HG03097 (cell line): ENCODE measurements at regions not wholly inside any gene's neighbourhood (a gene's known extent, or its start where the extent isn't known, plus 50 kb on each side); places are given as distances from the start of the nearest gene placed in this dataset.
"Not testable (repeated sequence)": the region's sequence is repeated elsewhere in the genome, so short reads cannot be mapped to it uniquely, and the experiment has no call there.

Experiments
- ATAC-seq: cut with Tn5 transposase; IDR thresholded peaks from one replicate; pipeline ENCODE4 v1.9.1; 2021; ENCODE audit not compliant: unreplicated experiment, low FRiP score

DNA sequence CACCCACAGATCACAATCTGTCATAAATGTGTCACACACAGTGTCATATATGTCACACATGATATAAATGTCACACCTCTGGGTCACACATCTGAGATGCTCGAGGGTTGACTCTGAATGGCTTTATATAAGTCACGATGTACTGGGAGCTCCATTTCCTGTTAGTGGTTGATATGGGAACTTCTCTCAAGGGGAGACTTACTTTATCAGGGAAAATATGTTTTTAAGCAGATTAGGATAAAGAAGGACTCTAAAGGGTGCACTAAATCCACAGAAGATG, 83.9 kb upstream of the MEF2A start:
- no peak for ATAC-seq

DNA sequence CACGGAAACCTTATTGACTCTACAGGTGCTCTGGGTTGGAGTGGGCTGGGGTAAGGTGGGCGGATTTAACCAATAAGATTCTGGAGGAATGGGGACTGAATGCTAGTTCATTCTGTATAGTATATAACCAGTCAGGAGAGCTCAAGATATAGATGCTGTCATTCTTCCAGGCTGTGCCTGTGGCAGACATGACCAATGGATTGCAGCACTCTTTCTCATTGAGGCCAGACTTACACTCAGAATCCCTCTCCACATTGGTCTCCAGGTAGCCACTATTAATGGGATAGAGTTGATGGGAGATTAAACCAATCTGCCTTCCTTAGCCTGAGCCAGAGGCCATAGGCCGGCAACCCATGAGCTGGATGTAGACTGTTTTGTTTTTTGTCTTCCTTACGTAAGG, 82.8 kb upstream of the MEF2A start:
- no peak for ATAC-seq

DNA sequence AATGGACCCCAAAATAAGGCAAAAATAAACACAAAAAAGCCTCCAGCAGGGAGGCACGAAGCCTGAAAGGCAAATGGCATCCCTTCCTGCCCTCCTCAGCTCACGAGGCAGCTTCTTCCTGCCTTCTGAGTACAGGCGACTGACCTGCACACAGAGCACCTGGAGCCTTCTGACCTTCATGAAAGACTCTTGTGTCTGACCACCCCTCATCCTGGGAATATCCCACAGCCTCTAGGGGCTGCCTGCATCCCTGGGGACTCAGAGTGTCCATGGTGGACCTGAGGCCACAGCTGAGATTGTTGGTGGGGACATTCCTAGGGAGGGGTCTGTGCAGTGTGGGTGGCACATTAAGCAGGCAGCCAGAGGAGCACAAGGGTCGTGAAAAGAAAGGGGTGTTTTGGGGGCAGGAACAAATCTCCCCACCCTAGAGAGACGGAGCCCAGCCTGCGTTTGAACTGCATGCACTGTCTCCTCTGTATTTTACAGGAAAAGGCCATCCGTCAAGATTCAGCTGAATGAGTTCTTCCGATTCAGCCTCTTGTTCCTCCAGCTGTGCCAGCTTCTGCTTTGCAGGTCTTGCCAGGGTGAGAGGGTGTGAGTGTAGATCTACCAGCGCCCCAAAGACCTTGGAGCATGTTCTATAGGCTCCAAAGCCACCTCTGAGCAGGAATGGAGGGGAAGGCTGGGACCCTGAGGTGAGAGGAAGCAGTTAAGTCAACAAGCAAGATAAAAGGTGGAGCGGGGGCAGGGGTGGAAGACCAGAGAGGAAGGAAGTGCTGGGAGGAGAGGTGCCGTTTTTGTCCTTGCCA, 80.4 kb upstream of the MEF2A start:
- ATAC-seq: no peak

DNA sequence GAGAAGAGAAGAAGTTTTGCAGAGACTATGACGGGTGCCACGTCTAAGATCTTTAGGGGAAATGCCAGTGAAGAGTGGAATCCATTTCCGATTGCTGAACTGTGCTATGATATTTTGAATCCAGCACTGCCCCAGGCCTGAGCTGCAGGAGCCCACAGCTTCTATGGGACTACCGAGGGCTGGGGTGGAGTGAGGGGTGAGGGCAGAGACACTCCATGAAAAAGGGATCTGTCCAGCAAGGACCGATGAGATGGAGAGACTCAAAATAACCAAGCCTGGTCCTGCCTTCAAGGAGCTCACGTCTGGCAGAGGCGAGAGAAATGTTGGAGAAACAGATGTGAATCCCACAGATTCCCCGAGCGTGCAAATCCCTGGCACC, 79.8 kb upstream of the MEF2A start:
- no peak for ATAC-seq

DNA sequence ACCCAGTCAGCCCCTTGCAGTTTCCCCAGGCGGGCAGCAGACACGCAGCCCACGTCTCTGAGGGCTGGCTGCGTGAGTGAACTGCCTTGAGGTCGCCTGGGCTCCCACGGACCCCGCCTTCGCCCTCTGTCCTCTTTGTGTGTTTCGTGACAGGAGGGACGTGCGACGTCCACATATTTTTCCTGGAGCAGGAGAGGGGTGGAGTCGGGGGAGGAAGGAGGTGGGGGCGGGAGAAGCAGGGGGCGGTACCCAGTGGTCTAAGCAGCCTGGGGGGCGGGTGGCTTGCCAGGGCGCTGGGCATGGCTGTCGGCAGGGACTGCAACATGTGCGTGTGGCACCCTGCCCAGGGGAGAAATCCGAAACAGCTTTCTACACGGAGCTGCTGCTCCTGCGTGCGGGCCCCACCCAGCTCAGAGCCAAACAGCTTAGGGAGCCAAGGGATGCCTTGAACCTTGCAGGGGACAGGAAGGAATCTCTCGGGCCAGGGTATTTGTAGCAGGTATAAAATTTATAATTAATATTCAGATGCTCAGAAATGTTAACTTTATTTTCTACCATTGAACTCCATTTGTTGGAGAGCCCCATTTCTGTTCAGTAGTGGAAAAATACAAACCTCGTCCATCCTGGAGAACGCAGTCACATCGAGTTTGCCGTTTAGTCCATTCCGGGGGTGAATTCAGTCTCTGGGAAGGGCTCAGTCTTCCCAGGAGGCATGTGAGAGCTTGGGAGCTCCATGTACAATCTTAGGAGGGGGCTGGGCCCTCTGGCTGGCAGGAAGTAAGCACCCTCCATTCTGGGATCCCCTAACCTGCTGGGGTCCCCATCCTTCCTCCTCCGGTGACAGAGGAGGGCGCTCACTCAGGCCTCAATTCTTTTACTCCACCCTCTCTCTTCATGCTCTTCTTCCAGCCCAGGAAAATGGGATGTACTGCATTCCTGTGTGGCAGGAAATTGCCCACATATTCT, 79.1 kb upstream of the MEF2A start:
- no peak for ATAC-seq

DNA sequence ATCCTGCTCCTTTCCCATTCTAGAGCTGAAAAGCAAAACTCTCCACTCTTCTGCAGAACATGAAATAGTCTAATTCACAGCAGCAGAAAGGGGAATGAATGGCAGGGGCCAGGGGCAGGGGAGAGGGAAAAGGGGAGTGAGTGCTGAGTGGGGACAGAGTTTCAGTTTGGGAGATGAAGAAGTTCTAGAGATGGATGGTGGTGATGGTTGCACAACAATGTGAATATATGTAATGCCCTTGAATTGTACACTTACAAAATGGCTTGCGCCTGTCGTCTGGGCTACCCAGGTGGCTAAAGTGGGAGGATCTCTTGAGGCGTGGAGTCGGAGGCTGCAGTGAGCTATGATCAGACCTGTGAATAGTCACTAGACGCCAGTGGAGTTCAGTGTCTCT, 78.5 kb upstream of the MEF2A start:
- ATAC-seq: no peak

DNA sequence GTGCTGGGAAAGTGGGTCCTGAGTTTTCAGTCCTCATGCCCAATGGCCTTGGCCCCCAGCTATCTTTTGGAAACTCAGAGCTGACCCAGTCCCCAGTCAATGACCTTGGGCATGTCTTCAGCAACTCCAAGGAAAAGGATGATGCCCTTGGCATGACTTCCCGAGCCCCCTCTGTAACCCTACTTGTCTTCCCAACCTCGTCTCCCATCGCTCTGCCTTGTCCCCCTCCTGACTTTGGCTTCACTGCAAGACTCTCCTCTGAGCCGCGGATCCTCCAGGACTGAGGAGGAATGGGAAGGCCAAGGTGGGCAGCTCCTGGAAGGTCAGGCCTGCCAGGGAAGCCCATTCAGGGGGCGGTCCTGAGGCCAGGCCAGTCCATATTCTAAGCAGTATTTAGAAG, 73.5 kb upstream of the MEF2A start:
- ATAC-seq: no peak

DNA sequence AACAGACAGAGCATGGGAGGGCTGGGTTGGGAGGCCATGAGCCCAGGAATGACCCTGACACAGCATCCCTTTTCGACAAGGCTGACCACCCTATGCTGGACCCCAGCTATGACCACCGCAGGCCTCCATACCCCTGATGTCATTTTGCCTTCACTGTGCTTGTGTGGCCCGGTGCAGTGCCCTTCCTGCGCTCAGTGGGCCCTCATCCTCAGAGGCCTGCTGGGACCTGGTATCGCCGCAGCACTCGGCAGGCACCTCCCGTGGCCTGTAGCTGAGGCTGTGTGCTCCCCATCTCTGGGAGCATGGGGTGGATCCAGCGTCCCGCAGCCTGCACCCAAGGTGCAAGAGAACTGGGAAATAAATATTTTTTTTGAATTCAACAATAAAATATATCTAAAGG, 73.1 kb upstream of the MEF2A start:
- ATAC-seq: no peak

DNA sequence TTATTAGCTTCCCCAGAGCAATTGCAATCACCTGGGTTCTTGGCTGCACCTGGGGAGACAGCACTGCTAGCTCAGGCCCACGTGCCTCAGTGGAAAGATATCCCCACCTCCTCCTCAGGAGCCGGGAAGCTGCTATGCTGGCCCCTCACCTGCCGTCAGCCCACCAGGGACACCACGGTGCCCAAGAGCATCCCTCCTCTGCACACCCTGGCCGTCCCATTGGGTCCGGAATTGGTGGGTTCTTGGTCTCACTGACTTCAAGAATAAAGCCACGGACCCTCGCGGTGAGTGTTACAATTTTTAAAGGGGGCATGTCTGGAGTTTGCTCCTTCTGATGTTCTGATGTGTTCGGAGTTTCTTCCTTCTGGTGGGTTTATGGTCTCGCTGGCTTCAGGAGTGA, 72.3 kb upstream of the MEF2A start:
- no peak for ATAC-seq

DNA sequence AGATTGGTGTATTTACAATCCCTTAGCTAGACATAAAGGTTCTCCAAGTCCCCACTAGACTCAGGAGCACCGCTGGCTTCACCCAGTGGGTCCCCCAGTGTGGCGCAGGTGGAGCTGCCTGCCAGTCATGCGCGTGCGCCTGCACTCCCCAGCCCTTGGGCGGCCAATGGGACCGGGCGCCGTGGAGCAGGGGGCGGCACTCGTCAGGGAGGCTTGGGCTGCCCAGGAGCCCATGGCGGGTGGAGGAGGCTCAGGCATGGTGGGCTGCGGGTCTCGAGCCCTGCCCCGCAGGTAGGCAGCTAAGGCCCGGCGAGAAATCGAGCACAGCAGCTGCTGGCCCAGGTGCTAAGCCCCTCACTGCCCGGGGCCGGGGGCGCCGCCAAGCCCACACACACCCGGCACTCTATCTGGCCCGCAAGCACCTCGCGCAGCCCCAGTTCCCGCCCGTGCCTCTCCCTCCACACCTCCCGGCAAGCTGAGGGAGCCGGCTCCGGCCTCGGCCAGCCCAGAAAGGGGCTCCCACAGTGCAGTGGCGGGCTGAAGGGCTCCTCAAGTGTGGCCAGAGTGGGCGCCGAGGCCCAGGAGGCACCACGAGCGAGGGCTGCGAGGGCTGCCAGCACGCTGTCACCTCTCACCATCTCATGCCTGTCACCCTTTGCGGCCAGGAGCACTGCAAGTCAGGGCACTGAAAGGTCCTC, 71.1 kb upstream of the MEF2A start:
- not testable (repeated sequence) for ATAC-seq

DNA sequence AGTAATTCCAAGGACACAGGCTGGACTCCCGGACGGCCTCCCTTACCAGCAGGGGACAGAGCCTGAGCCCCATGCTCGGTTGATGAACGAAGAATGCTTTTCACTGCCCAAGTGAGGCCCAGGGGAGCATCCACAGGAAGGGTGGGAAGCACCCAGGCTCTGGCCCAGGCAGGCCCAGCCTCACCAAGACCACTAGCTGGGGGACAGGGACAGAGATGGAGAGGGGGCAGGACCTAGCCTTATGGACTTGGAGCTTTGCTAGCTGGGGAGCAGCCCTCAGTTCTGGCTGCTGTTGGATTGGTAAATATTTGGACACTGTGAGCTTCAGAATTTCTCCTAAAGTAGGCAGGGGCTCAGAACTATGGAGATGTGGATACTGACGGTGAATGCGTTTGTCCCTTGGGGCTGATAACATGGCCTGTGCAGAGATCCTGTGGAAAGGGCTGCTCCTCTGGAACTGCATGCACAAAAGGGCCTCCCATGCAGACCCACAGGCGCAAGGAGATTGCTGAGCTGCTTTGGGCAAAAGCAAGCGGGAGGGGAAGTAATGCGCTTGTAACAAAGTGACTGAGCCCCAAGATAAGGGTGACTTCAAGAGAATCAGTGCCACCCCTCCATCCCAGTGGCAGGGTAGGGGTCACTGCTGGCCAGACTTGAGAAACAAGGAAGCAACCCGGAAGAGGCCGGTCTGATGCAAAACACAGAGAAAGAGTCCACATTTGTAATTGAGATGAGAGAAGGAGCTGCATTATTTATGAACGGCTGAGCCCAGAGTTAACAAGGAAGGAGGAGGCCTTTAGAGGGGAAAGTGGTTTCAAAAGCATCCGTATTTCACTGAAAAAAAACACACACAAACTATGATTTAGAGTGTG, 70.1 kb upstream of the MEF2A start:
- ATAC-seq: no peak

DNA sequence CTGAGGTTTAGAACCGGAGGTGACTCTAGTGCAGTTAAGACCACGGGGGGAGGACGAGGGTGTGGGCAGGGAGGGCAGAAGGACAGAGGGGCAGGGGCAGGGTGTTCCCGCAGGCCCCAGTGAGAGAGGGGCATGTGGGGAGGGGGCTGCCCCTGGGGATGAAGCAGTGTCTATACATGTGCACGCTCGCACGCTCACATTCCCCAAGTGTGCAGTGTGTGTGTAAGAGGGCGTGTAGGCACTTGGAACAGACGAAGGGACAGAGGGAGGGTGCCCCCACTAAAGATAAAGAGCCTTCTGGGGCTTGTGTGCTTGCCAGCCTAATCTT, 69.5 kb upstream of the MEF2A start:
- ATAC-seq: no peak

DNA sequence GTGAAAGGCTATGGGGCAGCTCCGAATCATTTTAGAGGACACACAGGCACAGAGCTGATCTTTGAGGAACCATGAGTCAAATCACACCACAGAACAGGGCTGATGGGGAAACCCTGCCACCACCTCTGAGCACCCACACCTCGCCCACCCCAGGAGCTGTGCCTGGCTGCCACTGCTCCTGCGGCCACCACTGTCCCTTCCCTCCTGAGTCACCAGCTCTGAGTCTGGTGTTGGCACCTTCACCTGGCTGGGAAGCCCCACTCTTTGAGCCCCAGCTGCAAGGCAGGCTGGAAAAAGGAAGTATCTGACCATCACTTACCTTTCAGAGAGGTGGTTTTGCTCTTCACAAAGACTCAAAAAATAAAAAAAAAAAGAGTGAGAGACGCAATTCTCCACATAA, 63.6 kb upstream of the MEF2A start:
- peak; percentile 49 for ATAC-seq

DNA sequence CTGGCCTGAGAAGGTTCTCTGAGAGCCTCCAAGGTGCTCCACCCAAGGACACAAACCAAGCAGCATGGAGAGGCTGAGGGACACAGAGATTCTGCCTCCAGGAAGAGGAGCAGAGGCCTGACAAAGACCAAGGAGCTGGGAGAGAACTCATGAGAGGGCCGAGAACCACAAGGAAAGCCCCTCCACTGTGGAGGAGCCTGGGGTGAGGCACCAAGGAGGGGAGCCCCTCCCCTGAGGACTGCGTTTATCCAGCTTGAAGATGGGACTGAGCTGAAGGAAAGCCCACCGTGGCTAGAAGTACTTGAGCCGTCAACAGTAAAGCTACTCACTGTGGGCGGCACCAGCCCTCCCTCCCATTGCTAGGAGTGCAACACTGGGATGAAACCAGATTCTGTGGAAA, 63.1 kb upstream of the MEF2A start:
- ATAC-seq: peak; percentile 9

DNA sequence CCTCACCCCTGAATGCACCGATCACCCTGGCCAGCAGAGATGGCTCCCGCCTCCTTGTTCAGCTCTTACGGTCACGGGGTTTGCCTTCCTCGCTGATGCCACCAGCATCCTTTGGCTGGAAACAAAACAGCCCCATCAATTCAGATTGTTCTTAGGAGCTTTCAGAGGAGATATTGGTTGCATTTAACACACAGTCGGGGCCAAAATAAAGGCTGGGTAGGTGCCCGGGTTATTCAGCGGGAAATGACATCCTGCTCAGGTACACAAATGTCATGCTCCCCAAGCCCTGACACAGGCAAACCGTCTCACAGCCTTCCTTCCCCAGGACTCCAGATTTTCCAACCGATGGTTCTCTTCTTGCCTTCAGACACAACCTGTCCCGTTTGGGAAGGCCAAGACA, 62.4 kb upstream of the MEF2A start:
- no peak for ATAC-seq

DNA sequence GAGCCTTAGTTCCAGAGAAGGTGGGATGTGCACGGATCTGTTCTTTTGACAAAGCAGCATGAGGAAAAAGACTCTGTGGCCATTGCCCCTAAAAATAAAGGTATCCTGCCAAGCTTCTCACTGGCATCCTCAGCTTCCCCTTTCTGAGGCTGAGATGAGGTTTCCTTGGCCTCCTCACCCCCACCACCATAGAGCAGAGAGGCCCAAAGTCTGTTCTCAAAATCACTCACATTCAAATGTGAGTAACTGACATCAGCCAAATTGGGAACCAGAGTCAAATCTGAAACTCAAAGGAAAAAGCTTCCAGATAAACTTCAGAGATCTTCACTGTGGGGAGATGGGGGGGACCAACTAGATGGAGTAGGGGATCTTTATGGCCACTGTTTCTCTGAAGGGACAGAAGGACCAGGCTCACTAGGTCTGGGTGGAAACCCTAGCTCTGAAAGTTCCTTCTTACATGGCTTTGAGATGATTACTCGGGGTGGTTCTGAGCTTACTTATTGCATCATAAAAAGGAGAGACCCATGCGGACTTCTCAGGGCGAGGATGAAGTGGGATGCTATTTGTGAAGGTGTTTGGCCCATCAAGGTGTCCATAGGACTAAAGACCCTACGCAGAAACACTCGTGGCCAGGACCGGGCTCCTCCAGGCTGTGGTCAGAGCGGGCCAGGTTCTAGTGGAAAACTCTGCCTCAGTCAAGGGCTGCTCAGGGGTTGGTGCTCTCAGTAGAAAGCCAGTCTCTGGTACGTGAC, 61.5 kb upstream of the MEF2A start:
- ATAC-seq: peak; percentile 20

DNA sequence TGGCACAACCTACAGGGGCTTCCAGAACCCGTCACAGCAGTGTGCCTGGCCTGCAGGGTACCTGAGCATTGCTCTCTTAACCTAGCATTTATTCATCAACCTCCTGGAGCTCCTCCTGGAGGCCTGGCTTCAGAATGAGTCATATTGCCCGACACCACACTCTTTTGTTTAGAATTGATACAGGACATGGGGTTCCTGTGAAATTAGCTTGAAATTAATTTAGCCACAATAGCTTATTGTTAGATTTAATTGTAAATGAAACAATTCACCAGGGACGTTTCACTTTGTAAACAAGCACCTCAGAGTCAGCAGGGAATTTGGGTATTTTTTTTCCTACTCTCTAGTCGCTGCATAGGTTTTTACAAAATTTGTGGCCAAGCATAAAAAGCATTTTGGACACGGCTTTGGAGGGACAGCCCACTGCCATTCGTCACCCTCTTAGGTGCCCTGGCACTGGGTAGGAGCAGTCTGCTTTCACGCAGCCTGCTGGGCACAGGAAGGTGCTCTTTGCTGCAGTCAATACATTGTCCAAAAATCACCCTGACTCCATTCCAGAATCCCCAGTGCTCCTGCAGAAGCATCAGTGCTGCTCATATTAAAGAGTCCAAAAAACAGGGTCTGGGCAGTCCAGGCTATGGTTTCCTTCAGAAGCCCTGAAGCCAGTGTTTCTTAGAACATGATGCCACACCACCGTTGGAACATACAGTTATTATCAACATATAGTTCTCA, 60.8 kb upstream of the MEF2A start:
- peak; percentile 32 for ATAC-seq

DNA sequence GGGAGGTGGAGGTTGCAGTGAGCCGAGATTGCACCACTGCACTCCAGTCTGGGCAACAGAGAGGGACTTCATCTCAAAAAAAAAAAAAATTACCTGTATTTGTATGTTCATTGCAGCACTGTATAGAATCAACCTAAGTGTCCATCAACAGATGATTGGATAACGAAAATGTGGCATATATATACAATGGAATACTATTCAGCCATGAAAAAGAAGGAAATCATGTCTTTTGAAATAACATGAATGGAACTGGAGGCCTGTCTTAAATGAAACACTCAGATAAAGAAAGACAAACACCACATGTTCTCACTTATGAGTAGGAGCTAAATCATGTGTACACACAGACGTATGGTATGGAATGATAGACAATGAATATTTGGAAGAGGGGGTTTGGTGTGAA, 59.4 kb upstream of the MEF2A start:
- ATAC-seq: no peak

DNA sequence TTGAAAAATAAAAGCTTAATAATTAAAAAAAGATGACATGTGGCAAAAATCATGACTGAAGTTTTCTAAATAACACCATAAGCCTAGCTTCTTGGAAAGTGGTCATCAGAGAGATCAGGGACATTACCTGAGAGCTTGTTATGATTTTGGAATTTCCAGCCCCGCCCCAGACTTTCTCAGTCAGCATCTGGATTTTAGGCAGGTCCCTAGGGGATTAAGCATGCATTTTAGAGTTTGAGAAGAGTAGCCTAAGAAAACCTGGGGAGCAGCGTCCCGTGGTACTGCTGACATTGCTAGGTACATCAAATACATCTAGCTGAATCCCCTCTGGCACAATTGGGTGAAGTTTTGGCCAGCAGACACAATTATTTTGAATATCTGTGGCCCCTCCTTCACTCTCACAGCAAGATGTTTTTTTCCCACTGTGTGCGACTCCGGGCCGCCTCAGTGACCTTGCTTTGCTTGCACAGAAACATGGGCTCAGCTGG, 58.7 kb upstream of the MEF2A start:
- ATAC-seq: no peak
